Heart left ventricle (tissue), 13 donors: ENCODE measurements at regions not wholly inside any gene's neighbourhood (a gene's known extent, or its start where the extent isn't known, plus 50 kb on each side); places are given as distances from the start of the nearest gene placed in this dataset.

Source experiments
- CTCF ChIP-seq, 12 donors: fragments of 200-600 bp; sonication (generic) in 4 of 12; IDR thresholded peaks; one replicate each; pipeline versions ENCODE4 v1.5.0 to v1.8.0; 2018 to 2022; ENCODE audit warnings: antibody characterized with exemption in 12 of 12, mild to moderate bottlenecking in 5 of 12
- POLR2A ChIP-seq, 2 donors: fragments of 450-650 bp; IDR thresholded peaks; one replicate each; pipeline ENCODE4 v1.6.1; 2017; ENCODE audit warnings: antibody characterized with exemption in 2 of 2, mild to moderate bottlenecking in 2 of 2, moderate library complexity in 2 of 2
- donor health status: ischemic (EF 13 %, LVEDD 7.1; RV severe dilation, severe dysfunction).
- donor health status: DM: no; HTN: yes; CAD: no.
- donor health status: DM: no; HTN: no; CAD: no.
- donor health status: ischemic (EF 25% LVEDD 6.9; RV normal size, moderate dysfunction).
- donor health status: ischemic (EF 25% LVEDD 5.7; RV mildly dilated, moderate dysfunction).
- donor health status: ischemic (EF 35%, LVEDD 5.7; RV mildly dilated, moderate dysfunction).
- donor health status: nonischemic (EF 11% LVEDD 7.7; RV severe dilation, severe dysfunction).
- donor health status: DM: yes; HTN: yes; CAD: no.
- donor health status: PGD.
- donor health status: ischemic (EF 29% LVEDD 5.4; RV normal size, mild dysfunction).
- donor health status: nonischemic (EF 23%, LVEDD 6.1; RV moderate dilation, normal function).

- TF ChIP-seq CTCF (IDR thresholded peaks at IDR 0.05) (no peak), POLR2A (IDR thresholded peaks at IDR 0.05) (no peak)
Observed at GRCh38 chr1:229751610-229752009, 125.6 kb downstream of the URB2 start.
